ENCODE measurements at regions not wholly inside any gene's neighbourhood (a gene's known extent, or its start where the extent isn't known, plus 50 kb on each side); places are given as distances from the start of the nearest gene placed in this dataset.
"Not testable (repeated sequence)": the region's sequence is repeated elsewhere in the genome, so short reads cannot be mapped to it uniquely, and the experiment has no call there.

GRCh38 chr5:8676695-8677094 is 807.7 kb downstream of the MTRR start:
- no peak for DNase-seq

- no peak for DNase-seq
Observed at GRCh38 chr5:8682381-8682780, 813.4 kb downstream of the MTRR start.

- no peak for DNase-seq
Observed at GRCh38 chr5:8683496-8683895, 814.5 kb downstream of the MTRR start.

- no peak for DNase-seq
Observed at GRCh38 chr5:8685704-8686103, 816.8 kb downstream of the MTRR start.

GRCh38 chr5:8686707-8687106 is 817.8 kb downstream of the MTRR start:
- DNase-seq, result no peak

GRCh38 chr5:8689773-8690172 is 820.8 kb downstream of the MTRR start:
- DNase-seq, result no peak

- no peak for DNase-seq
Observed at GRCh38 chr5:8691221-8691620, 822.3 kb downstream of the MTRR start.

- DNase-seq, result no peak
Observed at GRCh38 chr5:8693341-8693844, 824.4 kb downstream of the MTRR start.

- DNase-seq, result no peak
Observed at GRCh38 chr5:8694545-8694944, 825.6 kb downstream of the MTRR start.

GRCh38 chr5:8695902-8696845 is 827.2 kb downstream of the MTRR start:
- DNase-seq, result no peak

GRCh38 chr5:8700222-8700621 is 831.3 kb downstream of the MTRR start:
- DNase-seq, result no peak

- no peak for DNase-seq
Observed at GRCh38 chr5:8700671-8701070, 831.7 kb downstream of the MTRR start.

GRCh38 chr5:8701251-8701650 is 832.3 kb downstream of the MTRR start:
- DNase-seq, result no peak

GRCh38 chr5:8710426-8710930 is 835.4 kb downstream of the SEMA5A start:
- DNase-seq, result no peak

- no peak for DNase-seq
Observed at GRCh38 chr5:8714198-8714597, 831.7 kb downstream of the SEMA5A start.

GRCh38 chr5:8714861-8715260 is 831.0 kb downstream of the SEMA5A start:
- DNase-seq, result no peak

GRCh38 chr5:8719796-8720195 is 826.1 kb downstream of the SEMA5A start:
- DNase-seq, result no peak

- no peak for DNase-seq
Observed at GRCh38 chr5:8720506-8720905, 825.4 kb downstream of the SEMA5A start.

GRCh38 chr5:8721536-8721935 is 824.3 kb downstream of the SEMA5A start:
- DNase-seq, result no peak

- DNase-seq, result no peak
Observed at GRCh38 chr5:8726383-8727036, 819.4 kb downstream of the SEMA5A start.

- DNase-seq, result no peak
Observed at GRCh38 chr5:8727396-8727795, 818.5 kb downstream of the SEMA5A start.

GRCh38 chr5:8729437-8729836 is 816.4 kb downstream of the SEMA5A start:
- DNase-seq, result no peak

- no peak for DNase-seq
Observed at GRCh38 chr5:8730194-8730593, 815.7 kb downstream of the SEMA5A start.

- not testable (repeated sequence) for DNase-seq
Observed at GRCh38 chr5:8731110-8731509, 814.8 kb downstream of the SEMA5A start.
